C4-2B (cell line): ENCODE measurements at regions not wholly inside any gene's neighbourhood (a gene's known extent, or its start where the extent isn't known, plus 50 kb on each side); places are given as distances from the start of the nearest gene placed in this dataset.
"Not testable (repeated sequence)": the region's sequence is repeated elsewhere in the genome, so short reads cannot be mapped to it uniquely, and the experiment has no call there.

Experiments used
- CTCF ChIP-seq: fragments of 450-650 bp; conservative IDR thresholded peaks from 2 replicates; pipeline ENCODE4 v1.5.1; 2017; ENCODE audit warnings: mild to moderate bottlenecking
- ZFX ChIP-seq: fragments of 450-650 bp; IDR thresholded peaks from 2 replicates; pipeline ENCODE4 v1.6.1; 2017

GRCh38 chr21:10367586-10367985, 153.8 kb upstream of the TPTE start:
- TF ChIP-seq CTCF, ZFX: not testable (repeated sequence)
